IMR-90 (cell line): ENCODE measurements at regions not wholly inside any gene's neighbourhood (a gene's known extent, or its start where the extent isn't known, plus 50 kb on each side); places are given as distances from the start of the nearest gene placed in this dataset.

Experiments
- ATAC-seq: fragments of 200-7000 bp; cut with Tn5 transposase; 2 replicates; pipeline ENCODE4 v1.9.1; 2020; ENCODE audit warnings: low read depth, mild to moderate bottlenecking, moderate library complexity
- BruUV-seq: library from RNA; stranded (reverse); fragments of 400-500 nt; replicated peaks from 2 replicates; lab custom pipeline; 2021; lab: Mats Ljungman, UMichigan
- CTCF ChIA-PET: fragments of 300-600 bp; formaldehyde crosslinking; extraction: SDS; loops from one replicate; lab custom pipeline; 2021; ENCODE audit warnings: antibody characterized with exemption; lab: Yijun Ruan, JAX
- POLR2A ChIA-PET: fragments of 300-600 bp; sonication (Branson Sonifier 250); formaldehyde crosslinking; loops from one replicate; lab custom pipeline; 2022; ENCODE audit warnings: antibody characterized with exemption; ENCODE audit not compliant: unreplicated experiment; lab: Charles Lee
- DNase-seq: peaks from one replicate; pipeline ENCODE4 v3.0.0; 2013
- H2AFZ ChIP-seq: replicated peaks from 2 replicates; pipeline ENCODE3; 2013; ENCODE audit warnings: low read length, mild to moderate bottlenecking; ENCODE audit not compliant: poor library complexity
- H2AK5ac ChIP-seq: 2 replicates; pipeline ENCODE4 v1.6.1; 2013; ENCODE audit warnings: low read depth, low read length, inconsistent platforms
- H2AK9ac ChIP-seq: replicated peaks from 2 replicates; pipeline ENCODE3; 2013; ENCODE audit warnings: mild to moderate bottlenecking, low read depth, low read length, moderate library complexity; ENCODE audit not compliant: poor library complexity
- H2BK120ac ChIP-seq: 2 replicates; pipeline ENCODE4 v1.6.1; 2013; ENCODE audit warnings: low read depth, low read length, inconsistent platforms
- H2BK15ac ChIP-seq: 3 replicates; pipeline ENCODE4 v1.6.1; 2013; ENCODE audit warnings: low read depth, low read length, inconsistent platforms
- H2BK20ac ChIP-seq: 2 replicates; pipeline ENCODE4 v1.6.1; 2013; ENCODE audit warnings: low read depth, mild to moderate bottlenecking, inconsistent platforms, low read length, moderate library complexity
- H2BK5ac ChIP-seq: 2 replicates; pipeline ENCODE4 v1.6.1; 2013; ENCODE audit warnings: mild to moderate bottlenecking, low read depth, low read length, inconsistent platforms; ENCODE audit not compliant: poor library complexity, severe bottlenecking
- H3K14ac ChIP-seq: replicated peaks from 2 replicates; pipeline ENCODE4 v1.6.1; 2013; ENCODE audit warnings: low read depth, low read length, inconsistent platforms
- H3K18ac ChIP-seq: 2 replicates; pipeline ENCODE4 v1.6.1; 2013; ENCODE audit warnings: low read depth, low read length, control low read depth
- H3K23ac ChIP-seq: 2 replicates; pipeline ENCODE4 v1.6.1; 2013; ENCODE audit warnings: low read depth, low read length, inconsistent platforms
- H3K27ac ChIP-seq: 2 replicates; pipeline ENCODE4 v1.5.1; 2013; ENCODE audit warnings: mild to moderate bottlenecking, control low read depth, low read length; ENCODE audit not compliant: insufficient read depth
- H3K27me3 ChIP-seq: 2 replicates; pipeline ENCODE4 v1.6.1; 2013; ENCODE audit warnings: low read length; ENCODE audit not compliant: control insufficient read depth, insufficient read depth
- H3K36me3 ChIP-seq: 2 replicates; pipeline ENCODE4 v1.6.1; 2013; ENCODE audit warnings: low read length, mixed read lengths; ENCODE audit not compliant: control insufficient read depth, insufficient read depth
- H3K4ac ChIP-seq: 2 replicates; pipeline ENCODE4 v1.6.1; 2013; ENCODE audit warnings: low read depth, low read length, inconsistent platforms
- H3K4me1 ChIP-seq: 2 replicates; pipeline ENCODE4 v1.6.1; 2013; ENCODE audit warnings: low read length, mixed read lengths; ENCODE audit not compliant: control insufficient read depth, insufficient read depth
- H3K4me2 ChIP-seq: 2 replicates; pipeline ENCODE4 v1.6.1; 2013; ENCODE audit warnings: low read depth, mild to moderate bottlenecking, control low read depth, low read length, moderate library complexity
- H3K4me3 ChIP-seq: 2 replicates; pipeline ENCODE4 v1.5.1; 2013; ENCODE audit warnings: low read depth, mild to moderate bottlenecking, control low read depth, low read length, moderate library complexity; ENCODE audit not compliant: insufficient read depth
- H3K56ac ChIP-seq: 2 replicates; pipeline ENCODE4 v1.6.1; 2013; ENCODE audit warnings: low read length, inconsistent platforms; ENCODE audit not compliant: insufficient read depth; ENCODE audit errors: extremely low read depth
- H3K79me1 ChIP-seq, 2 experiments: 2 replicates each; pipeline ENCODE4 v1.6.1; 2013; ENCODE audit warnings: low read length in 2 of 2, inconsistent platforms in 1 of 2, low read depth in 1 of 2
- H3K9ac ChIP-seq: 2 replicates; pipeline ENCODE4 v1.6.1; 2013; ENCODE audit warnings: low read depth, low read length, control low read depth
- H3K9me1 ChIP-seq: 2 replicates; pipeline ENCODE4 v1.6.1; 2013; ENCODE audit warnings: low read length, inconsistent platforms; ENCODE audit not compliant: insufficient read depth
- H3K9me3 ChIP-seq: 2 replicates; pipeline ENCODE4 v1.6.1; 2013; ENCODE audit warnings: low read length; ENCODE audit not compliant: control insufficient read depth, insufficient read depth
- H4K20me1 ChIP-seq: 2 replicates; pipeline ENCODE4 v1.6.1; 2013; ENCODE audit warnings: low read length, inconsistent platforms; ENCODE audit not compliant: insufficient read depth
- H4K5ac ChIP-seq: 2 replicates; pipeline ENCODE4 v1.6.1; 2013; ENCODE audit warnings: mild to moderate bottlenecking, low read depth, low read length, control low read depth
- H4K8ac ChIP-seq, 2 experiments: 2 replicates each; pipeline ENCODE4 v1.6.1; 2013; ENCODE audit warnings: low read depth in 2 of 2, low read length in 2 of 2, control low read depth in 1 of 2, inconsistent platforms in 1 of 2
- H4K91ac ChIP-seq: 2 replicates; pipeline ENCODE4 v1.6.1; 2013; ENCODE audit warnings: low read depth, low read length, inconsistent platforms; ENCODE audit not compliant: insufficient read depth
- BHLHE40 ChIP-seq: fragments of 150-350 bp; IDR thresholded peaks from 2 replicates; pipeline ENCODE4 v1.6.1; 2016; ENCODE audit warnings: mild to moderate bottlenecking, low read depth, low read length
- CEBPB ChIP-seq: IDR thresholded peaks from 2 replicates; pipeline ENCODE4 v1.6.1; 2012; ENCODE audit warnings: low read depth, low read length, improper control_type of control experiment
- CHD1 ChIP-seq: IDR thresholded peaks from 2 replicates; pipeline ENCODE4 v1.6.1; 2012; ENCODE audit warnings: low read depth, low read length, improper control_type of control experiment
- ELK1 ChIP-seq: fragments of 150-350 bp; IDR thresholded peaks from 2 replicates; pipeline ENCODE4 v1.6.1; 2016; ENCODE audit warnings: low read depth, mild to moderate bottlenecking, low read length, moderate library complexity, borderline replicate concordance
- FOS ChIP-seq: fragments of 150-350 bp; IDR thresholded peaks from 2 replicates; pipeline ENCODE4 v1.6.1; 2016; ENCODE audit warnings: low read depth, low read length
- MAFK ChIP-seq: IDR thresholded peaks from 2 replicates; pipeline ENCODE4 v1.6.1; 2012; ENCODE audit warnings: low read depth, low read length, improper control_type of control experiment
- MAZ ChIP-seq: IDR thresholded peaks from 2 replicates; pipeline ENCODE4 v1.6.1; 2012; ENCODE audit warnings: low read depth, mild to moderate bottlenecking, low read length, improper control_type of control experiment, moderate library complexity, borderline replicate concordance
- MXI1 ChIP-seq: IDR thresholded peaks from 2 replicates; pipeline ENCODE4 v1.6.1; 2012; ENCODE audit warnings: low read depth, mild to moderate bottlenecking, low read length, moderate library complexity, borderline replicate concordance
- NFE2L2 ChIP-seq: fragments of 150-350 bp; IDR thresholded peaks from 2 replicates; pipeline ENCODE4 v1.6.1; 2016; ENCODE audit warnings: low read depth, mild to moderate bottlenecking, low read length
- POLR2A ChIP-seq: IDR thresholded peaks from 2 replicates; pipeline ENCODE4 v1.6.1; 2012; ENCODE audit warnings: mild to moderate bottlenecking, low read depth, low read length
- RAD21 ChIP-seq: IDR thresholded peaks from 2 replicates; pipeline ENCODE4 v1.6.1; 2012; ENCODE audit warnings: low read length, improper control_type of control experiment
- RCOR1 ChIP-seq: IDR thresholded peaks from 2 replicates; pipeline ENCODE4 v1.6.1; 2012; ENCODE audit warnings: mild to moderate bottlenecking, low read length, improper control_type of control experiment; ENCODE audit not compliant: insufficient replicate concordance
- RFX5 ChIP-seq: IDR thresholded peaks from 2 replicates; pipeline ENCODE4 v1.8.0; 2012; ENCODE audit warnings: low read depth, mild to moderate bottlenecking, low read length, moderate library complexity
- SMC3 ChIP-seq: fragments of 150-350 bp; IDR thresholded peaks from 2 replicates; pipeline ENCODE4 v1.6.1; 2016; ENCODE audit warnings: low read depth, mild to moderate bottlenecking, antibody characterized with exemption, low read length, moderate library complexity
- WGBS, 2 experiments: methylation state at CpG; one replicate each; pipeline versions ENCODE4 v1.1.5 to v1.1.7; 2013; ENCODE audit warnings: missing lambda C conversion rate in 2 of 2; ENCODE audit not compliant: insufficient read length in 1 of 2; ENCODE audit errors: extremely low coverage in 2 of 2; 5-methylcytosine and 5-hydroxymethylcytosine counted together
- dilution Hi-C: fragments of 300-500 bp; cut with HindIII; formaldehyde crosslinking; loops from one replicate; pipeline ENCODE4 v1.14.3; 2018; ENCODE audit warnings: low sequenced_read_pairs; ENCODE audit not compliant: unreplicated experiment
- in situ Hi-C: fragments of 300-500 bp; cut with MboI; formaldehyde crosslinking; loops from 3 replicates; pipeline ENCODE4 v1.14.3; 2019; ENCODE audit warnings: low sequenced_read_pairs, inconsistent platforms, mixed read lengths
- intact Hi-C: fragments of 100-400 bp; cut with micrococcal nuclease; formaldehyde crosslinking; loops from 2 replicates; pipeline ENCODE4 v1.10.0; 2022
- TF ChIP-seq, protein P1 (sequence below): conservative IDR thresholded peaks from 2 replicates; pipeline ENCODE4 v1.5.1; 2012; ENCODE audit warnings: mild to moderate bottlenecking, low read depth, low read length, improper control_type of control experiment
- TF ChIP-seq, protein P2 (sequence below): fragments of 150-350 bp; IDR thresholded peaks from 2 replicates; pipeline ENCODE4 v1.6.1; 2017; ENCODE audit warnings: mild to moderate bottlenecking, antibody characterized with exemption, low read length, low read depth

DNA sequence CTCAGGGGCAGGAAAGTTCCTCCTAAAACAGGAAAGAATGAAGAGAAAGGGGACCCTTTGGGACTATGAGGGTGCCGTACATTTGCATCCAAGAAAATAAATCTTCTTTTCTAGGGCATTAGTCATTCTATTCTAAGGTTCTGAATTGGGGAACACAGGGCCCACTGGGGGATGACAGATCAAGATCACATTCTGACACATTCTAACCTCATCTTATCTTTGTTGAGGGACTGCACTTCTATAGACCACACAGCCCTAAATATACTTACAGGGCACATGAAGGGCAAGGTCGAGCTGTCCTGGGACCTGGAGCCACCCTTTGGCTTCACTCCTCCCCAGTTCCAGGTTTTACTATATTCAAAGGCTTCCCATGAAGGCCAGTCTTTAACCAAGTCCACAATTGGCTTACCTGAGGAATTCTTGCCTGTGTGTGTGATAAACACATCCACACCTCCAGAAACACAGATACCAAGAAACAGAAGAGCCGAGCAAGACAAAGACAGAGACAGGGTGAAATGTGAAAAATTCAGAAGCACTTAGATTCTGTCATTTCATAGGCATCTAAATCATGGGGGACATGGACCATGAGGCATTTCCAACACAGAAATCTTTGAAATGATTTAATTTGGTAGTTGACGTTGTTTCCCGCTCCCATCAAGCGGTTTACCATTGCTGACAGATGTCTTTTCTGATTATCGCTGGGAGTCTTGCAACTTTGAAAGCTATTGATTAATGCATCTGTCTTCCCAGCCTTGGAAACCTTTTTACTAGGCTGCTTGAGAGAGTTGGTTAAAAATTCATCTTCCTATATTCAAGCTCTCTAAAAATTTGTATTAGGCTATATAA is 75.8 kb downstream of the CCDC71L start:
- Histone ChIP-seq H2BK20ac (no peak overlapping the region), H3K14ac (no peak overlapping the region), H3K9me3 (no peaks in the 10 kb centered on the region), H4K8ac (no peak overlapping the region), H2BK5ac (no peak overlapping the region), H3K23ac (no peak overlapping the region), H3K79me1 (no peaks in the 10 kb centered on the region), H2BK120ac (no peak overlapping the region), H4K91ac (no peak overlapping the region), H3K9ac (no peak overlapping the region), H3K36me3 (no peaks in the 10 kb centered on the region), H3K27ac (no peak overlapping the region), H2BK15ac (no peak overlapping the region), H3K9me1 (no peaks in the 10 kb centered on the region), H3K4me2 (no peak overlapping the region), H2AFZ (no peak overlapping the region), H3K56ac (no peak overlapping the region), H3K27me3 (no peaks in the 10 kb centered on the region), H3K4me1 (no peaks in the 10 kb centered on the region), H4K20me1 (no peaks in the 10 kb centered on the region), H2AK5ac (no peak overlapping the region), H3K18ac (no peak overlapping the region), H4K5ac (no peak overlapping the region), H3K4ac (no peak overlapping the region), H2AK9ac (no peak overlapping the region), H3K4me3 (no peak overlapping the region)
- DNase-seq (no peak), ATAC-seq (no peak)
- 40% methylated on average over 1 of the region's 7 CpGs; no CpG with 5 or more reads in 1 of the 2 experiments for WGBS, 2 experiments
- CTCF ChIA-PET = no interaction called here
- intact Hi-C loops (no loop called here), dilution Hi-C loops (no loop called here), in situ Hi-C loops (no loop called here)
- no peak for TF ChIP-seq BHLHE40
- TF ChIP-seq SMC3 = no peak
- no peak for TF ChIP-seq CEBPB
- no peak for TF ChIP-seq MAFK
- TF ChIP-seq CHD1 = no peak
- TF ChIP-seq NFE2L2 = no peak
- no peak for TF ChIP-seq RCOR1
- no peak for TF ChIP-seq RFX5
- TF ChIP-seq MAZ = no peak
- TF ChIP-seq FOS = no peak
- TF ChIP-seq, protein P1, sequence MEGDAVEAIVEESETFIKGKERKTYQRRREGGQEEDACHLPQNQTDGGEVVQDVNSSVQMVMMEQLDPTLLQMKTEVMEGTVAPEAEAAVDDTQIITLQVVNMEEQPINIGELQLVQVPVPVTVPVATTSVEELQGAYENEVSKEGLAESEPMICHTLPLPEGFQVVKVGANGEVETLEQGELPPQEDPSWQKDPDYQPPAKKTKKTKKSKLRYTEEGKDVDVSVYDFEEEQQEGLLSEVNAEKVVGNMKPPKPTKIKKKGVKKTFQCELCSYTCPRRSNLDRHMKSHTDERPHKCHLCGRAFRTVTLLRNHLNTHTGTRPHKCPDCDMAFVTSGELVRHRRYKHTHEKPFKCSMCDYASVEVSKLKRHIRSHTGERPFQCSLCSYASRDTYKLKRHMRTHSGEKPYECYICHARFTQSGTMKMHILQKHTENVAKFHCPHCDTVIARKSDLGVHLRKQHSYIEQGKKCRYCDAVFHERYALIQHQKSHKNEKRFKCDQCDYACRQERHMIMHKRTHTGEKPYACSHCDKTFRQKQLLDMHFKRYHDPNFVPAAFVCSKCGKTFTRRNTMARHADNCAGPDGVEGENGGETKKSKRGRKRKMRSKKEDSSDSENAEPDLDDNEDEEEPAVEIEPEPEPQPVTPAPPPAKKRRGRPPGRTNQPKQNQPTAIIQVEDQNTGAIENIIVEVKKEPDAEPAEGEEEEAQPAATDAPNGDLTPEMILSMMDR = no peak
- TF ChIP-seq RAD21 = no peak
- no peak for TF ChIP-seq MXI1
- no peak for TF ChIP-seq POLR2A
- TF ChIP-seq, protein P2, sequence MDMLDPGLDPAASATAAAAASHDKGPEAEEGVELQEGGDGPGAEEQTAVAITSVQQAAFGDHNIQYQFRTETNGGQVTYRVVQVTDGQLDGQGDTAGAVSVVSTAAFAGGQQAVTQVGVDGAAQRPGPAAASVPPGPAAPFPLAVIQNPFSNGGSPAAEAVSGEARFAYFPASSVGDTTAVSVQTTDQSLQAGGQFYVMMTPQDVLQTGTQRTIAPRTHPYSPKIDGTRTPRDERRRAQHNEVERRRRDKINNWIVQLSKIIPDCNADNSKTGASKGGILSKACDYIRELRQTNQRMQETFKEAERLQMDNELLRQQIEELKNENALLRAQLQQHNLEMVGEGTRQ = no peak
- TF ChIP-seq ELK1 = no peak
- POLR2A ChIA-PET = no interaction called here
- BruUV-seq = no TSS peak
